KOPT-K1 (cell line): ENCODE measurements at regions not wholly inside any gene's neighbourhood (a gene's known extent, or its start where the extent isn't known, plus 50 kb on each side); places are given as distances from the start of the nearest gene placed in this dataset.

Experiments
- H3K27ac ChIP-seq: fragments of 200-600 bp; sonication (generic); 2 replicates; pipeline ENCODE4 v1.5.1; 2016; ENCODE audit warnings: antibody characterized with exemption, mild to moderate bottlenecking, low read depth, low read length; ENCODE audit not compliant: poor library complexity, severe bottlenecking
- H3K36me3 ChIP-seq: fragments of 200-600 bp; sonication (generic); 2 replicates; pipeline ENCODE4 v1.5.1; 2017; ENCODE audit warnings: antibody characterized with exemption, mild to moderate bottlenecking, low read length, moderate library complexity; ENCODE audit not compliant: insufficient read depth
- H3K9me3 ChIP-seq: fragments of 200-600 bp; sonication (generic); 2 replicates; pipeline ENCODE4 v1.5.1; 2017; ENCODE audit warnings: antibody characterized with exemption, low read length, mild to moderate bottlenecking; ENCODE audit not compliant: insufficient read depth, poor library complexity, severe bottlenecking

DNA sequence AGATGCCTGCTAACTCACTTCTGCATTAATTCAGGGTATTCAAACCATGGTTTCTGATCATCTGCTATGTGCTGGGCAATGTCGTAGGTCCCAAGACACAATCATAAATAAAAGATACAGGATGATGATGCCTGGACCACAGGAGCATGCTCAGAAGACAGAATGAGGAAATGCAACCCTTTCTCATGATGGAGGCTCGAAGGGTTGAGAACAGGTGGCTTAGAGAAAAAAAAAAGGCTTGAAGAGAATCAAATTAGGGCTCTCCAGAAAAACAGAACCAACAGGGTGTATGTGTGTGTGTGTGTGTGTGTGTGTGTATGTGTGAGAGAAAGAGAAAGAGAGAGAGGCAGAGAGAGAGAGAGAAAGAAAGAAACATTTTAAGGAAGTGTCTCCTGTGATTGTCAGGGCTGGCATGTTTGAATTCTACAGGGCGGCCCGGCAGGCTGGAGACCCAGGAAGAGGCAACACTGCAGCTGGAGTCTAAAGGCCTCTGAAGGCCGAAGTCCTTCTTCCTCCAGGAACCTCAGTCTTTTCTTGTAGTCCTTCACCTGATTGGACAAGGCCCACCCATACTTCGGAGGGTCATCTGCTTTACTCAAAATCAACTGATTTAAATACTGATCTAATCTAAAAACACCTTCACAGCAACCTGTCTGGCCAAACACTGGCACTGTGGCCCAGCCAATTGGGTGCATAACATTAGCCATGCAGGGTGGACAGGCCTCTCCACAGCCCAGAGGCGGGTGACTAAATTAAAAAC is 143.8 kb downstream of the ERMARD start:
- H3K9me3 ChIP-seq, result no peaks in the 10 kb centered on the region
- H3K27ac ChIP-seq, result no peak overlapping the region
- H3K36me3 ChIP-seq, result no peaks in the 10 kb centered on the region

GRCh38 chr6:169894377-169894960 is 143.0 kb downstream of the ERMARD start:
- H3K27ac ChIP-seq, result no peak overlapping the region
- H3K36me3 ChIP-seq, result no peaks in the 10 kb centered on the region
- no peaks in the 10 kb centered on the region for H3K9me3 ChIP-seq

DNA sequence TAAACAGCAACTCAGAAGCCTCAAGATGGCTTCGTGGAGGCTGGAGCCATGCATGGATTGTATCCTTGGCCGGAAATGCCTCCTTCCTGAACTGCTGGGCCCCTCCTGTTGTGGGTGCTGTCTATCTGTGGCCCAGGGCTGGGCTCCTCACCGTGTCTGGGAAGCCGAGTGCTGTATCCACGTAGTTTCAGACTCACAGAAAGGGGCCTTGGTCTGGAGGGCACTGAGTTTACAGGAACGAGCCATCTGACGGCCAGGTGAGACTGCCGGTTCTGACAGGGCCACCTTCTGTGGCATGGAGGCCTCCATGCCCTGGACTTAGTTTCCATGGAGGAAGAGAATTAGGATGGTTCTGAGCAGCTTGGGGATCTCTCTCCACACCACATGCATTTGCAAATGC is 142.2 kb downstream of the ERMARD start:
- Histone ChIP-seq H3K36me3 (no peaks in the 10 kb centered on the region), H3K9me3 (no peaks in the 10 kb centered on the region), H3K27ac (no peak overlapping the region)

GRCh38 chr6:169891846-169892245 is 140.4 kb downstream of the ERMARD start:
- Histone ChIP-seq H3K27ac (no peak overlapping the region), H3K9me3 (no peaks in the 10 kb centered on the region), H3K36me3 (no peaks in the 10 kb centered on the region)

- H3K36me3 ChIP-seq, result no peaks in the 10 kb centered on the region
- H3K9me3 ChIP-seq, result no peaks in the 10 kb centered on the region
- no peak overlapping the region for H3K27ac ChIP-seq
Measured at GRCh38 chr6:169891421-169891820, 140.0 kb downstream of the ERMARD start.

DNA sequence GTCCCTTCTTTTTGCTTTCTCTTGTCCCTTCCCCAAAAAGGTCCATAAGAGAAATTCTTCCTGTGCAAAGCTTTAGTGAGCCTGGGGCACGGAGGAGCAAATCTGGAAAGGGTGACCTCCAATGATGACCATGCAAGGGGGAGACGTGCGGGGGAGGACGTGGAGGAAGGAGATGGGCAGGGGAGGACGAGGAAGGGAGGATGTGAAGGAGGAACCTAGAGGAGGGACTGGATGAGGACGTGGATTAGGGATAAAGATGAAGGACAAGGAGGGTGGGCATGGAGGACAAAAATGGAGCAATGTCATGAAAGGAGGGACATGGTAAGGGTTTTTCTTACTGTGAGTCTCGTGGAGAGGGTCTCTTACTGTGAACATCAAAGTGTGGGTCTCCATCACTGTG is 139.5 kb downstream of the ERMARD start:
- Histone ChIP-seq H3K27ac (no peak overlapping the region), H3K9me3 (no peaks in the 10 kb centered on the region), H3K36me3 (no peaks in the 10 kb centered on the region)

GRCh38 chr6:169890049-169890448 is 138.6 kb downstream of the ERMARD start:
- H3K27ac ChIP-seq, result no peak overlapping the region
- H3K9me3 ChIP-seq, result no peaks in the 10 kb centered on the region
- no peaks in the 10 kb centered on the region for H3K36me3 ChIP-seq

GRCh38 chr6:169887529-169888140 is 136.2 kb downstream of the ERMARD start:
- Histone ChIP-seq H3K27ac (no peak overlapping the region), H3K9me3 (no peaks in the 10 kb centered on the region), H3K36me3 (no peaks in the 10 kb centered on the region)

GRCh38 chr6:169886631-169887227 is 135.3 kb downstream of the ERMARD start:
- Histone ChIP-seq H3K36me3 (no peaks in the 10 kb centered on the region), H3K9me3 (no peaks in the 10 kb centered on the region), H3K27ac (no peak overlapping the region)

DNA sequence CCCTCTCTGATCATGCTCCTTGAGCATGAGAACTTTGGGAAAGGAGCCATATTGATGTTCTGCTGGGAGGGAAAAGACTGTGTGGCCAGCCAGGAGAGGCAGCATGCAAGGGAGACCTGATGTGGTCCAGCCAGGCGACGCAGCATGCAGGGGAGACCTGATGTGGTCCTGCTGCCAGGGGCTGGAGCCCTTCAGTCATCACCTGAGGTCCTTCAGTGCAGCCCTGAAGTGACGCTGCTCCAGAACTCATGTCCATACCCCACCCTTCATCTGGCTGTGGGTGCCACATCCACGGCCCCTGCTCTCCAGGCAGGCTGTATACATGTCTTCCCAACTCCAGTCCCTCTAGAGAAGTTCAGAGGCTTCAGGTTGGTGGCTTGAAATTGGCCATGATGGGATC is 134.4 kb downstream of the ERMARD start:
- Histone ChIP-seq H3K9me3 (no peaks in the 10 kb centered on the region), H3K36me3 (no peaks in the 10 kb centered on the region), H3K27ac (no peak overlapping the region)

- no peaks in the 10 kb centered on the region for H3K9me3 ChIP-seq
- H3K36me3 ChIP-seq, result no peaks in the 10 kb centered on the region
- no peak overlapping the region for H3K27ac ChIP-seq
Measured at GRCh38 chr6:169885131-169885530, 133.7 kb downstream of the ERMARD start.

DNA sequence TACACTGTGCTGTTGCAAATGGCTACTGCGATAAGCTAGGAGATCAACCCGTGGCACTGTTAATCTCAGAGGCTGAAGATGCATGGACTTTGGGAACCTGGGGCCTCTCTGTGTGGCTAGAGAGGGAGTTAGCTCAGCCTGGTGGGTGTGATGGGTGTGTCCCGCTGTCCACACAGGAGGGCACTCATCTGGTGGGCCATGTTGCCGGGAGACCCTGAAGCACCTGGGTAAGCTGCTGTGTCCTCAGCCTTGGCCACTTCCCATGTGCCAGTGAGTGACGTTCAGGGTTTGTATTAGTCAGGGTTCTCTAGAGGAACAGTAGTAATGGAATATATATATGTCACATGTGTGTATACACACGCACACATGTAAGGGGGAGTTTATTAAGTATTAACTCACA is 132.7 kb downstream of the ERMARD start:
- Histone ChIP-seq H3K36me3 (no peaks in the 10 kb centered on the region), H3K27ac (no peak overlapping the region), H3K9me3 (no peaks in the 10 kb centered on the region)

DNA sequence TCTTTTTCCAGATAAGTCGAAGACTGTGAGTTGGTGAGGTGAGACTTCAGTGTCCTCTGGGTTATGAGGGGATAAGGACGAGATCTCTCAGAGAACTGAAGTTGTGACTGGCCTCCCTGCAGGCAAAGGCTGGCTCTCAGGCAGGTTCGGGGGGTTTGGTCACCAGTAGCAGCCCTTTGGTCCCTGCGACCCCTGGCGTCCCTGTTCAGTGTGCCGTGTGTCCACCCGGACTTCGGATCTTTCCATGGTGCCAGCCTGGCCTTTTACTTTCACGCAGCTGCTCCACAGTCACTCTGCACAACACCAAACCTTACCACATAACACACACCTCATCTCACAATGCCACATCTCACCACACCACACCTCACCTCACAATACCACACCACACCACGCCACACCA is 131.9 kb downstream of the ERMARD start:
- Histone ChIP-seq H3K9me3 (no peaks in the 10 kb centered on the region), H3K27ac (no peak overlapping the region), H3K36me3 (no peaks in the 10 kb centered on the region)

DNA sequence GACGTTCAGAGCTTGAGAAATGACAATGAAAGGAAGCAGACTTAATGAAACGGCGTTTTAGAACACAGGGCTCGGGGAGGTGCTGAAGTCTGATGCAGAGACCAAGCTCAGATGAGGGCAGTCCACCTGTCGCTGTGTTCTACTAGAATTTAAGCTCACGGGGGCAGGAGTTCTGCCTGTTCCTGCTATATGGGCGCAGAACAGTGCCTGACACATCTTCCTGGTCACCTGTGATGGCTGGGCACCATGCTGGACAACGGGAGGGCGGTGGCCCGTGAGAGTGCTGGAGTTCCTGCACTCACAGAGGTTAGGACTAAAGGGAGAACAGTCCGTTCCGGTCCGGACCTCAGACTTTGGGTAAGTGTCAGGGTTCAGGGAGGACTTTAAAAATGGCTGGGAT is 130.6 kb downstream of the ERMARD start:
- Histone ChIP-seq H3K9me3 (no peaks in the 10 kb centered on the region), H3K27ac (no peak overlapping the region)

GRCh38 chr6:169881398-169881797 is 130.0 kb downstream of the ERMARD start:
- Histone ChIP-seq H3K9me3 (no peaks in the 10 kb centered on the region), H3K27ac (no peak overlapping the region), H3K36me3 (no peaks in the 10 kb centered on the region)

More for the DNA sequence above, 130.6 kb downstream of the ERMARD start:
- no peaks in the 10 kb centered on the region for H3K36me3 ChIP-seq
